ENCODE measurements at regions not wholly inside any gene's neighbourhood (a gene's known extent, or its start where the extent isn't known, plus 50 kb on each side); places are given as distances from the start of the nearest gene placed in this dataset.

- no peak for ATAC-seq
- TF ChIP-seq ZNF70 (CRISPR knock-in tag; IDR thresholded peaks at IDR 0.05) (no peak), GLIS3 (CRISPR knock-in tag; IDR thresholded peaks at IDR 0.05) (no peak), POU6F1 (CRISPR knock-in tag; IDR thresholded peaks at IDR 0.05; ENCODE audit: borderline replicate concordance, low read depth) (no peak), ESRRG (CRISPR knock-in tag; IDR thresholded peaks at IDR 0.05) (no peak), CSDC2 (CRISPR knock-in tag; IDR thresholded peaks at IDR 0.05) (no peak), ZFP3 (CRISPR knock-in tag; IDR thresholded peaks at IDR 0.05) (no peak)
These were observed 50.3 kb upstream of the ITGA11 start for GRCh38 chr15:68482246-68482645.

GRCh38 chr15:68483165-68483564 lies 51.2 kb upstream of the ITGA11 start:
- TF ChIP-seq PATZ1 (CRISPR knock-in tag; IDR thresholded peaks at IDR 0.05; ENCODE audit: borderline replicate concordance) (no peak), ZNF8 (CRISPR knock-in tag; IDR thresholded peaks at IDR 0.05) (no peak), ISL1 (CRISPR knock-in tag; IDR thresholded peaks at IDR 0.05) (no peak), CREB5 (CRISPR knock-in tag; IDR thresholded peaks at IDR 0.05; ENCODE audit: low read depth) (no peak), OSR1 (CRISPR knock-in tag; IDR thresholded peaks at IDR 0.05) (no peak), GLIS3 (CRISPR knock-in tag; IDR thresholded peaks at IDR 0.05) (no peak), CSDC2 (CRISPR knock-in tag; IDR thresholded peaks at IDR 0.05) (no peak), TCF4 (CRISPR knock-in tag; IDR thresholded peaks at IDR 0.05; ENCODE audit: borderline replicate concordance) (no peak)
- no peak for ATAC-seq

GRCh38 chr15:68484220-68484619 lies 52.3 kb upstream of the ITGA11 start:
- ATAC-seq, result no peak
- no peak for TF ChIP-seq ZFP30 (CRISPR knock-in tag; IDR thresholded peaks at IDR 0.05)
- TF ChIP-seq ZNF8 (CRISPR knock-in tag; IDR thresholded peaks at IDR 0.05), result no peak
- TF ChIP-seq ZFP3 (CRISPR knock-in tag; IDR thresholded peaks at IDR 0.05), result no peak
- TF ChIP-seq GLIS3 (CRISPR knock-in tag; IDR thresholded peaks at IDR 0.05), result no peak
- TF ChIP-seq ZNF565 (CRISPR knock-in tag; conservative IDR thresholded peaks at IDR 0.05; ENCODE audit: low read depth), result no peak
- no peak for TF ChIP-seq BACH2 (CRISPR knock-in tag; IDR thresholded peaks at IDR 0.05; ENCODE audit: borderline replicate concordance)
- no peak for TF ChIP-seq ZNF70 (CRISPR knock-in tag; IDR thresholded peaks at IDR 0.05)
- no peak for TF ChIP-seq ARNTL (CRISPR knock-in tag; IDR thresholded peaks at IDR 0.05; ENCODE audit: borderline replicate concordance, low read depth)
- TF ChIP-seq POU6F1 (CRISPR knock-in tag; IDR thresholded peaks at IDR 0.05; ENCODE audit: borderline replicate concordance, low read depth), result no peak
- no peak for TF ChIP-seq CSDC2 (CRISPR knock-in tag; IDR thresholded peaks at IDR 0.05)
- TF ChIP-seq CREB5 (CRISPR knock-in tag; IDR thresholded peaks at IDR 0.05; ENCODE audit: low read depth), result no peak
- TF ChIP-seq PPARA (CRISPR knock-in tag; IDR thresholded peaks at IDR 0.05; ENCODE audit: borderline replicate concordance), result no peak
- no peak for TF ChIP-seq ZC3H10 (CRISPR knock-in tag; IDR thresholded peaks at IDR 0.05)
- no peak for TF ChIP-seq PATZ1 (CRISPR knock-in tag; IDR thresholded peaks at IDR 0.05; ENCODE audit: borderline replicate concordance)
- no peak for TF ChIP-seq ISL1 (CRISPR knock-in tag; IDR thresholded peaks at IDR 0.05)
- no peak for TF ChIP-seq TCF4 (CRISPR knock-in tag; IDR thresholded peaks at IDR 0.05; ENCODE audit: borderline replicate concordance)
- no peak for TF ChIP-seq TSHZ2 (CRISPR knock-in tag; IDR thresholded peaks at IDR 0.05)
- no peak for TF ChIP-seq TOX (CRISPR knock-in tag; IDR thresholded peaks at IDR 0.05; ENCODE audit: borderline replicate concordance)
